Activated CD8-positive, alpha-beta memory T cell treated with anti-CD3 and anti-CD28 coated beads for 48 hours (primary cell): ENCODE measurements at regions not wholly inside any gene's neighbourhood (a gene's known extent, or its start where the extent isn't known, plus 50 kb on each side); places are given as distances from the start of the nearest gene placed in this dataset.

Source experiments
- DNase-seq, 3 experiments: peaks; one replicate each; pipeline ENCODE4 v3.0.0-alpha.2; 2020; ENCODE audit warnings: low read depth in 2 of 3, low spot score in 2 of 3

- DNase-seq: no peak
Measured at GRCh38 chr13:58728126-58728525, 1096.6 kb downstream of the PCDH17 start.

- DNase-seq: no peak
Measured at GRCh38 chr13:58729361-58729760, 1097.8 kb downstream of the PCDH17 start.

GRCh38 chr13:58744686-58745085, 1113.1 kb downstream of the PCDH17 start:
- DNase-seq: no peak

- DNase-seq: no peak
Measured at GRCh38 chr13:58767566-58767965, 1136.0 kb downstream of the PCDH17 start.

GRCh38 chr13:58773280-58773859, 1141.8 kb downstream of the PCDH17 start:
- no peak for DNase-seq

GRCh38 chr13:58782736-58783135, 1151.2 kb downstream of the PCDH17 start:
- DNase-seq: no peak

- no peak for DNase-seq
Measured at GRCh38 chr13:58792854-58793253, 1161.3 kb downstream of the PCDH17 start.

- DNase-seq: no peak
Measured at GRCh38 chr13:58795715-58796114, 1164.2 kb downstream of the PCDH17 start.

- no peak for DNase-seq
Measured at GRCh38 chr13:58804832-58805231, 1173.3 kb downstream of the PCDH17 start.

- no peak for DNase-seq
Measured at GRCh38 chr13:58806401-58806800, 1174.9 kb downstream of the PCDH17 start.

- DNase-seq: no peak
Measured at GRCh38 chr13:58823701-58824100, 1192.2 kb downstream of the PCDH17 start.

- DNase-seq: no peak
Measured at GRCh38 chr13:58827904-58828303, 1196.4 kb downstream of the PCDH17 start.

GRCh38 chr13:58830841-58831240, 1199.3 kb downstream of the PCDH17 start:
- no peak for DNase-seq

GRCh38 chr13:58838615-58839014, 1207.1 kb downstream of the PCDH17 start:
- no peak for DNase-seq

- DNase-seq: no peak
Measured at GRCh38 chr13:58843071-58843470, 1211.5 kb downstream of the PCDH17 start.

- DNase-seq: no peak
Measured at GRCh38 chr13:58843567-58843966, 1212.0 kb downstream of the PCDH17 start.

- DNase-seq: no peak
Measured at GRCh38 chr13:58850161-58850560, 1218.6 kb downstream of the PCDH17 start.

- no peak for DNase-seq
Measured at GRCh38 chr13:58852076-58852475, 1220.5 kb downstream of the PCDH17 start.

GRCh38 chr13:58855283-58855682, 1223.7 kb downstream of the PCDH17 start:
- DNase-seq: no peak

- DNase-seq: no peak
Measured at GRCh38 chr13:58858870-58859371, 1227.4 kb downstream of the PCDH17 start.

- DNase-seq: no peak
Measured at GRCh38 chr13:58865286-58865685, 1233.7 kb downstream of the PCDH17 start.

- DNase-seq: no peak
Measured at GRCh38 chr13:58869566-58869965, 1238.0 kb downstream of the PCDH17 start.

- DNase-seq: no peak
Measured at GRCh38 chr13:58876473-58876872, 1244.9 kb downstream of the PCDH17 start.
